Right forelimb (tissue), 1 donor: ENCODE measurements at regions not wholly inside any gene's neighbourhood (a gene's known extent, or its start where the extent isn't known, plus 50 kb on each side); places are given as distances from the start of the nearest gene placed in this dataset.
A peak's percentile ranks its signal among the peaks of the same experiment; 100 is the strongest.

Experiments
- DNase-seq: peaks from one replicate; pipeline ENCODE4 v3.0.0-alpha.2; 2018

- no peak for DNase-seq
Measured at GRCh38 chrX:40449396-40449795, 131.4 kb upstream of the ATP6AP2 start.

- DNase-seq, result no peak
Measured at GRCh38 chrX:40448793-40449192, 132.0 kb upstream of the ATP6AP2 start.

GRCh38 chrX:40446921-40447320 is 133.8 kb upstream of the ATP6AP2 start:
- peak; percentile 43 for DNase-seq

- no peak for DNase-seq
Measured at GRCh38 chrX:40445691-40446090, 135.1 kb upstream of the ATP6AP2 start.

- no peak for DNase-seq
Measured at GRCh38 chrX:40444798-40445496, 135.8 kb upstream of the ATP6AP2 start.

GRCh38 chrX:40444133-40444532 is 136.6 kb upstream of the ATP6AP2 start:
- no peak for DNase-seq

- DNase-seq, result no peak
Measured at GRCh38 chrX:40440866-40441265, 139.9 kb upstream of the ATP6AP2 start.

- no peak for DNase-seq
Measured at GRCh38 chrX:40439625-40440532, 140.9 kb upstream of the ATP6AP2 start.

- DNase-seq, result no peak
Measured at GRCh38 chrX:40437348-40437747, 143.4 kb upstream of the ATP6AP2 start.

- DNase-seq, result peak; percentile 58
Measured at GRCh38 chrX:40434947-40435346, 145.8 kb upstream of the ATP6AP2 start.

- DNase-seq, result no peak
Measured at GRCh38 chrX:40434443-40434842, 146.3 kb upstream of the ATP6AP2 start.

- DNase-seq, result no peak
Measured at GRCh38 chrX:40433160-40433559, 147.6 kb upstream of the ATP6AP2 start.

GRCh38 chrX:40424259-40424658 is 156.5 kb upstream of the ATP6AP2 start:
- DNase-seq, result no peak

- no peak for DNase-seq
Measured at GRCh38 chrX:40423299-40423698, 157.5 kb upstream of the ATP6AP2 start.

GRCh38 chrX:40422021-40422420 is 158.7 kb upstream of the ATP6AP2 start:
- no peak for DNase-seq

GRCh38 chrX:40420899-40421729 is 159.7 kb upstream of the ATP6AP2 start:
- DNase-seq, result no peak

GRCh38 chrX:40418813-40419195 is 162.0 kb upstream of the ATP6AP2 start:
- DNase-seq, result no peak

- no peak for DNase-seq
Measured at GRCh38 chrX:40418146-40418812, 162.5 kb upstream of the ATP6AP2 start.

- DNase-seq, result no peak
Measured at GRCh38 chrX:40415675-40416074, 165.1 kb upstream of the ATP6AP2 start.

- DNase-seq, result no peak
Measured at GRCh38 chrX:40414335-40414734, 166.4 kb upstream of the ATP6AP2 start.

- DNase-seq, result no peak
Measured at GRCh38 chrX:40411340-40412111, 169.2 kb upstream of the ATP6AP2 start.

GRCh38 chrX:40410859-40411258 is 169.9 kb upstream of the ATP6AP2 start:
- no peak for DNase-seq
